AG09309 (cell line): ENCODE measurements at regions not wholly inside any gene's neighbourhood (a gene's known extent, or its start where the extent isn't known, plus 50 kb on each side); places are given as distances from the start of the nearest gene placed in this dataset.

Experiments used
- DNase-seq: peaks from one replicate; pipeline ENCODE4 v3.0.0-alpha.2; 2010; ENCODE audit warnings: low read depth
- H3K4me3 ChIP-seq: 2 replicates; pipeline ENCODE4 v1.5.1; 2011; ENCODE audit warnings: mild to moderate bottlenecking, low read depth, low read length, moderate library complexity; ENCODE audit not compliant: control insufficient read depth
- TF ChIP-seq, protein P1 (sequence below): IDR thresholded peaks from 2 replicates; pipeline ENCODE4 v1.5.1; 2011; ENCODE audit warnings: mild to moderate bottlenecking, low read depth, low read length, inconsistent platforms; ENCODE audit not compliant: insufficient read depth, control insufficient read depth; ENCODE audit errors: missing control alignments

DNA sequence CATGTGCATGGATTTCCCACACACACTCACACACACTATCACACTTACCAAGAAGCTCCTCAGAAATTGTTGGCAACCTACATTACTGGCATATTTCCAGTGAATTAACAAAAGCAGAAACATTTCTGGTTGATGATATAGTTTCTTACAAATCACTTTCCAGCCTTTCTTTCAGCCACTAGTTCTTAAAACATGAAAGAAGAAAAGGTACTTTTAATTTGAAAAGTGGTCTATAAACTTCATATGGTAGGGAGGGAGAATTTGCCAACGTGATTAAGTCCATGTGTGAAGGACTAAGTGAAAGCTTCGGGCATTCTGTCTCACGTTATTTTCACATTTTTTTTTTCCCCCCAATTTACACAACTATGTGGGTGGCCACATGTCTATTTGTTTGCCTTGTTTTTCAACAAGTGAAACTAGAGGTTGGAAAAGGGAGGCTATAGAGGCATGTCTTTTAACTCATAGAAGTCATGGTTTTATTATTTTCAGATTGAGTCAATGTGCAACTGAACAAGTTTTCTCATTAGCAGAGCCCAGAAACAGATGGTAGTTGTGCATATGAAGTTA lies 832.1 kb upstream of the INTU start:
- TF ChIP-seq, protein P1, sequence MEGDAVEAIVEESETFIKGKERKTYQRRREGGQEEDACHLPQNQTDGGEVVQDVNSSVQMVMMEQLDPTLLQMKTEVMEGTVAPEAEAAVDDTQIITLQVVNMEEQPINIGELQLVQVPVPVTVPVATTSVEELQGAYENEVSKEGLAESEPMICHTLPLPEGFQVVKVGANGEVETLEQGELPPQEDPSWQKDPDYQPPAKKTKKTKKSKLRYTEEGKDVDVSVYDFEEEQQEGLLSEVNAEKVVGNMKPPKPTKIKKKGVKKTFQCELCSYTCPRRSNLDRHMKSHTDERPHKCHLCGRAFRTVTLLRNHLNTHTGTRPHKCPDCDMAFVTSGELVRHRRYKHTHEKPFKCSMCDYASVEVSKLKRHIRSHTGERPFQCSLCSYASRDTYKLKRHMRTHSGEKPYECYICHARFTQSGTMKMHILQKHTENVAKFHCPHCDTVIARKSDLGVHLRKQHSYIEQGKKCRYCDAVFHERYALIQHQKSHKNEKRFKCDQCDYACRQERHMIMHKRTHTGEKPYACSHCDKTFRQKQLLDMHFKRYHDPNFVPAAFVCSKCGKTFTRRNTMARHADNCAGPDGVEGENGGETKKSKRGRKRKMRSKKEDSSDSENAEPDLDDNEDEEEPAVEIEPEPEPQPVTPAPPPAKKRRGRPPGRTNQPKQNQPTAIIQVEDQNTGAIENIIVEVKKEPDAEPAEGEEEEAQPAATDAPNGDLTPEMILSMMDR: no peak
- H3K4me3 ChIP-seq: no peak overlapping the region
- DNase-seq: no peak

DNA sequence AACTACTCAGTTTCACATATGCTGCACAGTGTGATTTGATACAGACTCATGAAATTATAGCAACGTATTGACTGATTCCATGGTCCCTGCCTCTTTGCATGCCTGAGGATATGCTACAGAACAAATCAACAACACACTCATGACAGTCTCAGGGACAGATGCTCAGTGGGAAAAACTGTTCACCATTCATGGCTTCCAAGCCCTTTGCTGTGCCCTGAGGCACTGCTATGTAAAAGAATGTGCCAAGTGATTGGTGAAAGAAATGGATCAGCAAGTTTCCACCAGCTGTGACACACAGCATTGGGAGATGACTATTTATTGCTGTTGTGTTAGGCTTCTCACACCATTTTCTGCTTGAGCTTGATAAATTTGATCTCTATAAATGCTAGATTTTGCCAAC lies 825.6 kb upstream of the INTU start:
- H3K4me3 ChIP-seq: no peak overlapping the region
- TF ChIP-seq, protein P1: no peak
- DNase-seq: no peak

- DNase-seq: no peak
- TF ChIP-seq, protein P1: no peak
These were observed 820.7 kb upstream of the INTU start for GRCh38 chr4:126812076-126812475.

GRCh38 chr4:126820631-126821030 lies 812.1 kb upstream of the INTU start:
- H3K4me3 ChIP-seq: no peak overlapping the region
- no peak for DNase-seq
- TF ChIP-seq, protein P1: no peak

More at GRCh38 chr4:126812076-126812475, 820.7 kb upstream of the INTU start:
- no peak overlapping the region for H3K4me3 ChIP-seq

- no peak overlapping the region for H3K4me3 ChIP-seq
- DNase-seq: no peak
- TF ChIP-seq, protein P1: no peak
These were observed 811.6 kb upstream of the INTU start for GRCh38 chr4:126821152-126821551.

- no peak for DNase-seq
- TF ChIP-seq, protein P1: no peak
- H3K4me3 ChIP-seq: no peak overlapping the region
These were observed 807.7 kb upstream of the INTU start for GRCh38 chr4:126825083-126825482.

GRCh38 chr4:126827669-126828068 lies 805.1 kb upstream of the INTU start:
- no peak for DNase-seq
- TF ChIP-seq, protein P1: no peak
- H3K4me3 ChIP-seq: no peak overlapping the region
